Liver (tissue), 3 donors: ENCODE measurements at regions not wholly inside any gene's neighbourhood (a gene's known extent, or its start where the extent isn't known, plus 50 kb on each side); places are given as distances from the start of the nearest gene placed in this dataset.

Experiments
- CTCF ChIP-seq: fragments of 150-350 bp; IDR thresholded peaks from 2 replicates; pipeline ENCODE4 v1.5.1; 2017; ENCODE audit warnings: improper control_type of control experiment, low read depth, low read length; ENCODE audit not compliant: missing input control
- EGR1 ChIP-seq, 2 donors: IDR thresholded peaks; 2 replicates each; pipeline ENCODE4 v1.6.1; 2016 to 2018; ENCODE audit warnings: antibody characterized with exemption in 2 of 2, low read depth in 2 of 2
- FOXA1 ChIP-seq: IDR thresholded peaks from 2 replicates; pipeline ENCODE4 v1.6.1; 2016; ENCODE audit warnings: antibody characterized with exemption
- FOXA2 ChIP-seq: IDR thresholded peaks from 2 replicates; pipeline ENCODE4 v1.6.1; 2016; ENCODE audit warnings: antibody characterized with exemption
- GABPA ChIP-seq, 2 donors: IDR thresholded peaks in 1 of 2; conservative IDR thresholded peaks in 1 of 2; 2 replicates each; pipeline ENCODE4 v1.6.1; 2016; ENCODE audit warnings: antibody characterized with exemption in 2 of 2, mild to moderate bottlenecking in 1 of 2, moderate library complexity in 1 of 2
- JUND ChIP-seq, 2 donors: IDR thresholded peaks; 2 replicates each; pipeline ENCODE4 v1.6.1; 2016; ENCODE audit warnings: antibody characterized with exemption in 2 of 2
- RAD21 ChIP-seq, 2 donors: IDR thresholded peaks; 2 replicates each; pipeline ENCODE4 v1.6.1; 2016; ENCODE audit warnings: antibody characterized with exemption in 2 of 2, mild to moderate bottlenecking in 2 of 2
- RXRA ChIP-seq, 2 donors: IDR thresholded peaks; 2 replicates each; pipeline ENCODE4 v1.6.1; 2017 to 2018; ENCODE audit warnings: antibody characterized with exemption in 2 of 2, mild to moderate bottlenecking in 1 of 2
- TAF1 ChIP-seq: conservative IDR thresholded peaks from 2 replicates; pipeline ENCODE4 v1.6.1; 2016; ENCODE audit warnings: antibody characterized with exemption, mild to moderate bottlenecking
- YY1 ChIP-seq: IDR thresholded peaks from 2 replicates; pipeline ENCODE4 v1.6.1; 2016; ENCODE audit warnings: antibody characterized with exemption, mild to moderate bottlenecking
- TF ChIP-seq, protein P1 (sequence below): IDR thresholded peaks from 2 replicates; pipeline ENCODE4 v1.6.1; 2016; ENCODE audit warnings: antibody characterized with exemption, mild to moderate bottlenecking
- TF ChIP-seq, protein P2 (sequence below): IDR thresholded peaks from 2 replicates; pipeline ENCODE4 v1.6.1; 2016; ENCODE audit warnings: antibody characterized with exemption
- donor health status: healthy.
- donor health status: healthy.

- TF ChIP-seq GABPA (IDR thresholded peaks at IDR 0.05 in 1 of 2, conservative IDR thresholded peaks at IDR 0.05 in 1 of 2) (no peak), CTCF (no peak), RAD21 (IDR thresholded peaks at IDR 0.05) (no peak), FOXA1 (no peak), EGR1 (IDR thresholded peaks at IDR 0.05; ENCODE audit: low read depth in 2 of 2) (no peak), JUND (IDR thresholded peaks at IDR 0.05) (no peak), TAF1 (no peak), YY1 (no peak), FOXA2 (no peak), RXRA (IDR thresholded peaks at IDR 0.05) (no peak)
- TF ChIP-seq, protein P1, sequence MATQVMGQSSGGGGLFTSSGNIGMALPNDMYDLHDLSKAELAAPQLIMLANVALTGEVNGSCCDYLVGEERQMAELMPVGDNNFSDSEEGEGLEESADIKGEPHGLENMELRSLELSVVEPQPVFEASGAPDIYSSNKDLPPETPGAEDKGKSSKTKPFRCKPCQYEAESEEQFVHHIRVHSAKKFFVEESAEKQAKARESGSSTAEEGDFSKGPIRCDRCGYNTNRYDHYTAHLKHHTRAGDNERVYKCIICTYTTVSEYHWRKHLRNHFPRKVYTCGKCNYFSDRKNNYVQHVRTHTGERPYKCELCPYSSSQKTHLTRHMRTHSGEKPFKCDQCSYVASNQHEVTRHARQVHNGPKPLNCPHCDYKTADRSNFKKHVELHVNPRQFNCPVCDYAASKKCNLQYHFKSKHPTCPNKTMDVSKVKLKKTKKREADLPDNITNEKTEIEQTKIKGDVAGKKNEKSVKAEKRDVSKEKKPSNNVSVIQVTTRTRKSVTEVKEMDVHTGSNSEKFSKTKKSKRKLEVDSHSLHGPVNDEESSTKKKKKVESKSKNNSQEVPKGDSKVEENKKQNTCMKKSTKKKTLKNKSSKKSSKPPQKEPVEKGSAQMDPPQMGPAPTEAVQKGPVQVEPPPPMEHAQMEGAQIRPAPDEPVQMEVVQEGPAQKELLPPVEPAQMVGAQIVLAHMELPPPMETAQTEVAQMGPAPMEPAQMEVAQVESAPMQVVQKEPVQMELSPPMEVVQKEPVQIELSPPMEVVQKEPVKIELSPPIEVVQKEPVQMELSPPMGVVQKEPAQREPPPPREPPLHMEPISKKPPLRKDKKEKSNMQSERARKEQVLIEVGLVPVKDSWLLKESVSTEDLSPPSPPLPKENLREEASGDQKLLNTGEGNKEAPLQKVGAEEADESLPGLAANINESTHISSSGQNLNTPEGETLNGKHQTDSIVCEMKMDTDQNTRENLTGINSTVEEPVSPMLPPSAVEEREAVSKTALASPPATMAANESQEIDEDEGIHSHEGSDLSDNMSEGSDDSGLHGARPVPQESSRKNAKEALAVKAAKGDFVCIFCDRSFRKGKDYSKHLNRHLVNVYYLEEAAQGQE = no peak
- TF ChIP-seq, protein P2, sequence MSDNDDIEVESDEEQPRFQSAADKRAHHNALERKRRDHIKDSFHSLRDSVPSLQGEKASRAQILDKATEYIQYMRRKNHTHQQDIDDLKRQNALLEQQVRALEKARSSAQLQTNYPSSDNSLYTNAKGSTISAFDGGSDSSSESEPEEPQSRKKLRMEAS = no peak
These were observed 76.0 kb upstream of the FAM20C start for GRCh38 chr7:116188-116981.
